BE2C (cell line): ENCODE measurements at regions not wholly inside any gene's neighbourhood (a gene's known extent, or its start where the extent isn't known, plus 50 kb on each side); places are given as distances from the start of the nearest gene placed in this dataset.
"Not testable (repeated sequence)": the region's sequence is repeated elsewhere in the genome, so short reads cannot be mapped to it uniquely, and the experiment has no call there.

Source experiments
- DNase-seq: peaks from one replicate; pipeline ENCODE4 v3.0.0-alpha.2; 2020
- H3K27me3 ChIP-seq: fragments of 250-450 bp; sonication (Bioruptor Pico); 2 replicates; pipeline ENCODE4 v1.5.1; 2020; ENCODE audit warnings: mild to moderate bottlenecking
- H3K36me3 ChIP-seq: fragments of 250-450 bp; sonication (Bioruptor Pico); 2 replicates; pipeline ENCODE4 v1.5.1; 2020; ENCODE audit warnings: mild to moderate bottlenecking
- H3K4me1 ChIP-seq: fragments of 250-450 bp; sonication (Bioruptor Pico); 2 replicates; pipeline ENCODE4 v1.5.1; 2020
- H3K4me3 ChIP-seq: 2 replicates; pipeline ENCODE4 v1.5.1; 2011; ENCODE audit warnings: low read depth, low read length
- H3K9me3 ChIP-seq: fragments of 250-450 bp; sonication (Bioruptor Pico); 2 replicates; pipeline ENCODE4 v1.5.1; 2020
- CTCF ChIP-seq: IDR thresholded peaks from 2 replicates; pipeline ENCODE4 v1.5.1; 2012; ENCODE audit warnings: mild to moderate bottlenecking, low read depth, low read length

GRCh38 chr5:152170350-152170749 lies 234.7 kb downstream of the NMUR2 start:
- Histone ChIP-seq H3K4me1 (no peaks in the 10 kb centered on the region), H3K9me3 (no peaks in the 10 kb centered on the region; the same call in 1 of the 2 replicates), H3K4me3 (no peak overlapping the region), H3K27me3 (no peaks in the 10 kb centered on the region), H3K36me3 (no peaks in the 10 kb centered on the region)
- TF ChIP-seq CTCF: no peak
- DNase-seq: no peak

- H3K4me3 ChIP-seq: no peak overlapping the region
- no peaks in the 10 kb centered on the region for H3K4me1 ChIP-seq
- DNase-seq: no peak
- no peaks in the 10 kb centered on the region for H3K27me3 ChIP-seq
- H3K9me3 ChIP-seq: no peaks in the 10 kb centered on the region; the same call in 1 of the 2 replicates
- no peaks in the 10 kb centered on the region for H3K36me3 ChIP-seq
- no peak for TF ChIP-seq CTCF
Observed at GRCh38 chr5:152164860-152165259, 240.2 kb upstream of the GLRA1 start.

- not testable (repeated sequence) for H3K27me3 ChIP-seq, DNase-seq, H3K4me1 ChIP-seq, H3K36me3 ChIP-seq, H3K9me3 ChIP-seq, H3K4me3 ChIP-seq
Observed at GRCh38 chr5:152159894-152160293, 235.2 kb upstream of the GLRA1 start.

DNA sequence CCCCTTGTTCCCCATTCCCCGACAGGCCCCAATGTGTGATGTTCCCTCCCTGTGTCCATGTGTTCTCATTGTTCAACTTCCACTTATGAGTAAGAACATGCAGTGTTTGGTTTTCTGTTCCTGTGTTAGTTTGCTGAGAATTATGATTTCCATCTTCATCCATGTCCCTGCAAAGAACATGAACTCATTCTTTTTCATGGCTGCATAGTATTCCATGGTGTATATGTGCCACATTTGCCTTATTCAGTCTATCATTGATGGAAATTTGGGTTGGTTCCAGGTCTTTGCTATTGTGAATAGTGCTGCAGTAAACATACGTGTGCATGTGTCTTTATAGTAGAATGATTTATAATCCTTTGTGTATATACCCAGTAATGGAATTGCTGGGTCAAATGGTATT lies 229.8 kb upstream of the GLRA1 start:
- H3K4me1 ChIP-seq, H3K36me3 ChIP-seq, H3K27me3 ChIP-seq: not testable (repeated sequence)

GRCh38 chr5:152151940-152152339 lies 227.3 kb upstream of the GLRA1 start:
- Histone ChIP-seq H3K4me3 (no peak overlapping the region), H3K4me1 (no peaks in the 10 kb centered on the region), H3K9me3 (no peaks in the 10 kb centered on the region), H3K36me3 (no peaks in the 10 kb centered on the region), H3K27me3 (no peaks in the 10 kb centered on the region)
- no peak for DNase-seq
- no peak for TF ChIP-seq CTCF

More for the DNA sequence above, 229.8 kb upstream of the GLRA1 start:
- H3K4me3 ChIP-seq, DNase-seq, H3K9me3 ChIP-seq: not testable (repeated sequence)

- Histone ChIP-seq H3K27me3 (no peaks in the 10 kb centered on the region), H3K4me1 (no peaks in the 10 kb centered on the region)
Observed at GRCh38 chr5:152151113-152151512, 226.5 kb upstream of the GLRA1 start.

DNA sequence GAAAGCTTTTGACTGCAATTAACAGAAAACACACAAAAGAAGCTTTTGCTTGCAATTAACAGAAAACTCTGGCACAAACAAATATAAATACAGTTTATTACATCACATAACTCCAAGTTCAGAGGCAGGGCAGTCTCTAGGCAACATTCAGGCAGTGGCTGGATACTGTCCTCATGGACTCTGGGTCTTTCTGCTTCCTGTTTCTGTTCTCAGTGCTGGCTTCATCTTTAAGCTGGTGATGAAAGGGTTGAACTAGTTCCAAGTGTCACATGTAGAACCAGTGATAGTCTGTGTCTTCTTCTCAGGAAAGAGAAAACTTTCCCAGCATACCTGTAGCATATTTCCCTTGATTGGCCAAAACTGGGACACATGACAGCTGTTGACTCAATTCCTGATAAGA lies 222.6 kb upstream of the GLRA1 start:
- no peaks in the 10 kb centered on the region for H3K27me3 ChIP-seq
- H3K4me3 ChIP-seq: no peak overlapping the region
- no peaks in the 10 kb centered on the region for H3K36me3 ChIP-seq
- H3K9me3 ChIP-seq: no peaks in the 10 kb centered on the region
- H3K4me1 ChIP-seq: no peaks in the 10 kb centered on the region
- DNase-seq: no peak
- no peak for TF ChIP-seq CTCF

More at GRCh38 chr5:152151113-152151512, 226.5 kb upstream of the GLRA1 start:
- no peak for TF ChIP-seq CTCF
- DNase-seq: no peak
- Histone ChIP-seq H3K4me3 (no peak overlapping the region), H3K9me3 (no peaks in the 10 kb centered on the region), H3K36me3 (no peaks in the 10 kb centered on the region)
